NCI-H1105 (cell line): ENCODE measurements at regions not wholly inside any gene's neighbourhood (a gene's known extent, or its start where the extent isn't known, plus 50 kb on each side); places are given as distances from the start of the nearest gene placed in this dataset.

ENCODE experiments used
- DNase-seq: peaks from one replicate; lab custom pipeline; 2025; lab: John Stamatoyannopoulos, UW

GRCh38 chr14:85474431-85474830 is 55.5 kb upstream of the FLRT2 start:
- no peak for DNase-seq

DNA sequence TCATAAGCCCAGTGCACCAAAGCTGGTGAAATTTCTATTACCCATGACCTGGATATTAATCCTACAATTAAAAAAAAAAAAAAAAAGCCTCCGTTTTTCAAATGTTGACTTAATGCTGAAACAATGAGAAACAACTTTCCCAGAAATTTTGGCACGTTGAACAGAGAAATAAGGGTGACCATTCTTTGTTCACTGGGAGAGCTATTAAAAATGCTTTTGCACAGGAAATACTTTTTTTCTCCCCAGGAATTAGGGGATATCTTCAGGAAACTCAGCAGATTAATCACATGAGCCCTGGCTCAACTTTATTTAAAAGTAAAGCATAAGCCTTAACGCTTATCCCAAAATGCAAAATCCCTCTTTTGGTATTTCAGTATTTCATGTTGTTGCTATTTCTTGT is 54.8 kb upstream of the FLRT2 start:
- DNase-seq: no peak

- DNase-seq: no peak
Measured at GRCh38 chr14:85479306-85479705, 50.6 kb upstream of the FLRT2 start.

DNA sequence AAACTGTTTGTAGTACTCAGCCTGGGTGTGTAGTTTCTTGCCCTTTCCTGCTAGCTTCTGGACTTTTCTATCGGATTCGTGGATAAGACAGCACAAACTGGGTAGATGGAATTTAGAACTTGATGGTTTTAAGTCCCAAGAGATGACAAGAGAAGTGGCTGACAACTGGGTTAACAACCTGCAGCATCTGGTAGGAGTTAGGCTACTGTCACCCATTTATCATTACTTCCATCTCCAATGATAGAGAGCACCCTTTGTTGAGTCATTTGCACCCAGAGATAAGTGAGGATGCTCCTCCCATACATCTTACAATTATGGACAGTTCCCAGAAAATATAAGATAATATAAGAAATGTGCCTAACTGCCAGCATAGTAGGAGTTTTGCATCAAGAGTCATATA is 50.2 kb upstream of the FLRT2 start:
- no peak for DNase-seq
